AG04450 (cell line): ENCODE measurements at regions not wholly inside any gene's neighbourhood (a gene's known extent, or its start where the extent isn't known, plus 50 kb on each side); places are given as distances from the start of the nearest gene placed in this dataset.

Experiments used
- CTCF ChIA-PET: fragments of 300-600, 350-600 bp; formaldehyde crosslinking; extraction: SDS; loops from one replicate; lab custom pipeline; 2022; ENCODE audit warnings: antibody characterized with exemption, inconsistent platforms; lab: Charles Lee
- POLR2A ChIA-PET: fragments of 350-600 bp; formaldehyde crosslinking; extraction: SDS; loops from one replicate; lab custom pipeline; 2021; ENCODE audit warnings: antibody characterized with exemption, inconsistent platforms; lab: Yijun Ruan, JAX
- DNase-seq: peaks from one replicate; pipeline ENCODE4 v3.0.0-alpha.2; 2011; ENCODE audit warnings: low read depth, low spot score
- H3K27ac ChIP-seq: one replicate; pipeline ENCODE4 v1.5.1; 2012; ENCODE audit warnings: low read depth, low read length, control low read depth
- H3K27me3 ChIP-seq: one replicate; pipeline ENCODE4 v1.6.0; 2012; ENCODE audit warnings: low read length; ENCODE audit not compliant: control insufficient read depth, insufficient read depth
- H3K4me3 ChIP-seq: 2 replicates; pipeline ENCODE4 v1.5.1; 2011; ENCODE audit warnings: mild to moderate bottlenecking, low read depth, low read length, control low read depth
- H3K9me3 ChIP-seq: 2 replicates; pipeline ENCODE4 v1.5.1; 2012; ENCODE audit warnings: low read length; ENCODE audit not compliant: control insufficient read depth, insufficient read depth
- TF ChIP-seq, protein P1 (sequence below): IDR thresholded peaks from 2 replicates; pipeline ENCODE4 v1.5.1; 2011; ENCODE audit warnings: low read depth, low read length, control low read depth, inconsistent platforms

DNA sequence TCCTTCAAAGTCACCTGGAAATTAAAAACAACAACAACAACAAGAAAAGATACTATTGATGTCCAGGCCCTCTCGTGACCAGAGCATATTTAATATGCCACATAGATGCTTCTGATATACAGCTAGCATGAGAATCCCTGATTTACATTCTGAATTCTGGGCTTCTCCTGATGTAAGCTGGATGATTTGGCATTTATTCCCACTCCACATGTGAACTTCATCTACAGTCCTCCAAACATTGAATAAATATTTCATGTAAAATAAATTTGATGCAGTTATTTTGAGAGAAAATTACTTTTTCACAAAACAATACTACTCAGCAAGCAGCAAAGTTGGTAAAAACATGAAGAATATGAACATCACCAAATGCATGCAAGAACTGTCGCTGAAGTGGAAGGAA is 453.2 kb upstream of the SETBP1 start:
- ChIA-PET POLR2A (no interaction called here), CTCF (interaction anchor here (1.2 kb wide), 1 partner anchor 22 kb away, joined by 4 read pairs; no protein-coding TSS in a partner anchor)
- H3K9me3 ChIP-seq = no peaks in the 10 kb centered on the region
- no peak overlapping the region for H3K4me3 ChIP-seq
- TF ChIP-seq, protein P1, sequence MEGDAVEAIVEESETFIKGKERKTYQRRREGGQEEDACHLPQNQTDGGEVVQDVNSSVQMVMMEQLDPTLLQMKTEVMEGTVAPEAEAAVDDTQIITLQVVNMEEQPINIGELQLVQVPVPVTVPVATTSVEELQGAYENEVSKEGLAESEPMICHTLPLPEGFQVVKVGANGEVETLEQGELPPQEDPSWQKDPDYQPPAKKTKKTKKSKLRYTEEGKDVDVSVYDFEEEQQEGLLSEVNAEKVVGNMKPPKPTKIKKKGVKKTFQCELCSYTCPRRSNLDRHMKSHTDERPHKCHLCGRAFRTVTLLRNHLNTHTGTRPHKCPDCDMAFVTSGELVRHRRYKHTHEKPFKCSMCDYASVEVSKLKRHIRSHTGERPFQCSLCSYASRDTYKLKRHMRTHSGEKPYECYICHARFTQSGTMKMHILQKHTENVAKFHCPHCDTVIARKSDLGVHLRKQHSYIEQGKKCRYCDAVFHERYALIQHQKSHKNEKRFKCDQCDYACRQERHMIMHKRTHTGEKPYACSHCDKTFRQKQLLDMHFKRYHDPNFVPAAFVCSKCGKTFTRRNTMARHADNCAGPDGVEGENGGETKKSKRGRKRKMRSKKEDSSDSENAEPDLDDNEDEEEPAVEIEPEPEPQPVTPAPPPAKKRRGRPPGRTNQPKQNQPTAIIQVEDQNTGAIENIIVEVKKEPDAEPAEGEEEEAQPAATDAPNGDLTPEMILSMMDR = no peak
- H3K27ac ChIP-seq = no peak overlapping the region
- no peak for DNase-seq
- H3K27me3 ChIP-seq = no peaks in the 10 kb centered on the region

DNA sequence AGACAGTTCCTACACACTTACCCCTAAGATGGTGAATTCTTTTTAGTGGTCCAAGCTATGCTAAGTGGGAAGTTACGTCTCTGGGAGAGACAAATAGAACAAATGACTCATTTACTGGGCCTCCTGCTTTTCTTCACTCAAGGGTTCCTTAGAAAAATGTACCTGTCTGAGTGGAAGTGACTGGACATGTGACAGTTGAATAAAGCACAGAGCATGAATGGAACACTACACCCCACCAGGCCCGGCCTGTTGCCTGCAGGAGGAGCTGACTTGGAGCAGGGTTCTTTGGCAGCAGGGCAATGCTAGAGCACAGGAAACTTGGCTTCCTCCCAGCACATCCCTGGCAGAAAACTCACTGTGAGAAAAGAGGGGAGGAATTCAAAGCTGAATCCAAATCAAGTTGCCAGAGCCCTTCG is 451.0 kb upstream of the SETBP1 start:
- Histone ChIP-seq H3K4me3 (no peak overlapping the region), H3K27me3 (no peaks in the 10 kb centered on the region), H3K27ac (no peak overlapping the region), H3K9me3 (no peaks in the 10 kb centered on the region)
- DNase-seq = no peak
- TF ChIP-seq, protein P1 = no peak
- ChIA-PET CTCF (no interaction called here), POLR2A (no interaction called here)

DNA sequence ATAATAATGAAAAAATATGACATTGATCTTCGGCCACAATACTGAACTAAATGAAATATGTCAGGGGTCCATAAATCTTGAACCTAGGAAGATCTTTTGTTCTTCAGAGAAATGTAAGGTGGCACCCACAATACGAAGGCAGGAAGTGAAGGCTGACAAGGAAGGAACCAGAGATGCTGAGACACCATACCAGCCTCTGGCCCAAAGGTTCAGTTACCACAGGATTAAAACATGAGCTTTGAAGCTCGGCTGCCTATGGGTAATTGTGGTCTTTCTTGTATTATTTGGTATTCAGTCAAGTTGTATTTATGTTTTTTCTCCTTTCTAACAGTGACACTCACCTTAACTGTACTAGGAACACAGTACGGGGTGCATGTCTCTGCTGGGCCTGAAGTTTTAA is 448.8 kb upstream of the SETBP1 start:
- Histone ChIP-seq H3K27me3 (no peaks in the 10 kb centered on the region), H3K27ac (no peak overlapping the region), H3K4me3 (no peak overlapping the region), H3K9me3 (no peaks in the 10 kb centered on the region)
- TF ChIP-seq, protein P1 = no peak
- no peak for DNase-seq
- CTCF ChIA-PET = no interaction called here
- POLR2A ChIA-PET = no interaction called here

DNA sequence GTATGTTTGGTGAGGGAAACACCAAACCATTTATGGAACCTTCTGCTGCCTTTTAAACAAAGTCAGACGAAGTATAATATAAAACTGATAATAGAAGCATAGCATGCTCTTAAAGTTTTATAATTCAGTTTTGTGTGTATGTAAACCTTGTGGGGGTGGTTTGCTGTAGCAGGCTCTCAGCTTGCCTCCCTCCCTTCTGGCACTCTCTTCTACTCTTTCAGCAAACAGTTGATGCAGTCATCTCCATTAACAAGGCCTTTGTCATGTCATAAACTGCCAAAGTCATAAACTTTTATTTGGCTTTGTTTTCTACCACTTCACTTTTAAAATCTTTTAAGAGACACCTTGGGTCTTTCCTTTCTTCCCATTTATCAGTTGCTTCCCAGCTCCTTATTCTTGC is 448.2 kb upstream of the SETBP1 start:
- TF ChIP-seq, protein P1 = no peak
- Histone ChIP-seq H3K27me3 (no peaks in the 10 kb centered on the region), H3K9me3 (no peaks in the 10 kb centered on the region), H3K4me3 (no peak overlapping the region), H3K27ac (no peak overlapping the region)
- ChIA-PET CTCF (no interaction called here), POLR2A (no interaction called here)
- DNase-seq = no peak

DNA sequence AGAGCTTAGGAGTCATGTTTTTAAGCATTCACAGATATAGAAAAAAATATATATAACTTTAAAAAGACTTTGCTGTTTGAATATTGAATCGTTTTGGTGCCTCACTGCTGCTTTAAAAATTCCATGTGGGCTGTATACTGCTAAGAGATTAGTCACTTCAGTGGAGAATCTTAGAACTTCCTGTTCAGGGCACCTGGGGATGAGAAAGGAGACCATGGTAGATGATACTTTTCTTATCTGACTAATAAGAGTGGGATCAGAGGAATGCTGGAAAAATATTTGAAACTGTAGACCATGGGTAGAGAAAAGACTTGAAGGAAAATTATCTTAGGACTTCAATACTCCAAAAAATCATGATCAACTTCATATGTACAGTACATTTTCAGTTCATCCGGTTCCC is 442.2 kb upstream of the SETBP1 start:
- no peak overlapping the region for H3K4me3 ChIP-seq
- no peaks in the 10 kb centered on the region for H3K9me3 ChIP-seq
- no peaks in the 10 kb centered on the region for H3K27me3 ChIP-seq
- TF ChIP-seq, protein P1 = no peak
- ChIA-PET POLR2A (no interaction called here), CTCF (no interaction called here)
- DNase-seq = no peak
- no peak overlapping the region for H3K27ac ChIP-seq
